SH-SY5Y (cell line): ENCODE measurements at regions not wholly inside any gene's neighbourhood (a gene's known extent, or its start where the extent isn't known, plus 50 kb on each side); places are given as distances from the start of the nearest gene placed in this dataset.

Experiments used
- GATA2 ChIP-seq: IDR thresholded peaks from 2 replicates; pipeline ENCODE4 v1.6.1; 2011; ENCODE audit warnings: mild to moderate bottlenecking, low read depth, low read length
- GATA3 ChIP-seq: IDR thresholded peaks from 2 replicates; pipeline ENCODE4 v1.6.1; 2011; ENCODE audit warnings: low read depth, mild to moderate bottlenecking, low read length, moderate library complexity

- no peak for TF ChIP-seq GATA3
- no peak for TF ChIP-seq GATA2
These were observed 318.7 kb downstream of the SLC7A11 start for GRCh38 chr4:137923494-137923893.
